ENCODE measurements at regions not wholly inside any gene's neighbourhood (a gene's known extent, or its start where the extent isn't known, plus 50 kb on each side); places are given as distances from the start of the nearest gene placed in this dataset.
"Not testable (repeated sequence)": the region's sequence is repeated elsewhere in the genome, so short reads cannot be mapped to it uniquely, and the experiment has no call there.

GRCh38 chr5:38677636-38678035 lies 121.2 kb upstream of the LIFR start:
- Mint-ChIP-seq H3K27me3 (peaks cover 5% of the 10 kb centered on the region), H3K4me1 (no peaks in the 10 kb centered on the region), H3K4me3 (no peak overlapping the region), H3K9me3 (no peaks in the 10 kb centered on the region), H3K36me3 (ENCODE audit: low read depth) (no peaks in the 10 kb centered on the region), H3K27ac (no peak overlapping the region)
- no peak for DNase-seq
- intact Hi-C loops (cut with micrococcal nuclease): no loop called here

GRCh38 chr5:38678076-38678475 lies 121.6 kb upstream of the LIFR start:
- intact Hi-C loops (cut with micrococcal nuclease): no loop called here

GRCh38 chr5:38678697-38679096 lies 122.3 kb upstream of the LIFR start:
- intact Hi-C loops (cut with micrococcal nuclease); H3K4me1 Mint-ChIP-seq; DNase-seq; H3K27ac Mint-ChIP-seq; H3K4me3 Mint-ChIP-seq; H3K27me3 Mint-ChIP-seq; H3K9me3 Mint-ChIP-seq; H3K36me3 Mint-ChIP-seq (ENCODE audit: low read depth): not testable (repeated sequence)

More at GRCh38 chr5:38678076-38678475, 121.6 kb upstream of the LIFR start:
- Mint-ChIP-seq H3K4me3 (no peak overlapping the region), H3K27ac (no peak overlapping the region), H3K36me3 (ENCODE audit: low read depth) (no peaks in the 10 kb centered on the region), H3K27me3 (peaks cover 5% of the 10 kb centered on the region), H3K4me1 (no peaks in the 10 kb centered on the region), H3K9me3 (no peaks in the 10 kb centered on the region)
- DNase-seq: no peak

- intact Hi-C loops (cut with micrococcal nuclease): no loop called here
- Mint-ChIP-seq H3K27me3 (peaks cover under 1% of the 10 kb centered on the region), H3K4me3 (no peak overlapping the region), H3K36me3 (ENCODE audit: low read depth) (no peaks in the 10 kb centered on the region), H3K4me1 (no peaks in the 10 kb centered on the region), H3K9me3 (no peaks in the 10 kb centered on the region), H3K27ac (no peak overlapping the region)
- no peak for DNase-seq
Observed at GRCh38 chr5:38680094-38680825, 123.8 kb upstream of the LIFR start.

DNA sequence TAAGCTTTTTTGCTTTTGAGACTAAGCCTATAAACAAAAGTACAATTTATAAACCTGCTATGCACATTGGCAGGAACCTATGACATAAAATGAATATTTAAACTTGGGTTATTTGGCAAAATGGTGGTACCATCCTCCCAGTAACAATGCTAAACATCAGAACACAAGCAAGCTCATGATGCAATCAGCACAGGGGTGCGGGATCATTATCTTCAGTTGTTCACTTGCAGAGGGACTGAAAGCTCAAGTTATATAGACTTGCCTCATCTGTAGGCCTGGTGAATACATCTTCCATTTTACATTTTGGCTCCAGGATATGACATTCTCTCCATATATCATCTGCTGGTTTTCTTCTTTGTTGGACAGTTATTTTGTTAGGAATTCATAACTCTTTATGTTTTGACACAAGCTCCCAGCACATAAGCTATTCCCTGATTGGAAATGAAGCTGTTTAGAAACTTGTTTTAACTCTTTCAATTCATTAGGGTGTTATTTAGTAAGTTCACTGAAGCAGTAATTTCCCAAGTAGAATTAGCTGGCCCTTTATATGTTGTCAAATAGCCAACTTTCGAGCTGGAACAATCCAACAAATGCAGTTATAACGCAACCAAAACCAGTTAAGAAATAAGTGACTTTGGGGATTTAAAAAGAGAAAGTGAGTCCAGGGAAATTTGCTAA lies 124.7 kb upstream of the LIFR start:
- Mint-ChIP-seq H3K9me3 (no peaks in the 10 kb centered on the region), H3K27ac (no peak overlapping the region), H3K36me3 (ENCODE audit: low read depth) (no peaks in the 10 kb centered on the region), H3K27me3 (no peaks in the 10 kb centered on the region), H3K4me3 (no peak overlapping the region), H3K4me1 (no peaks in the 10 kb centered on the region)
- intact Hi-C loops (cut with micrococcal nuclease): no loop called here
- DNase-seq: no peak

DNA sequence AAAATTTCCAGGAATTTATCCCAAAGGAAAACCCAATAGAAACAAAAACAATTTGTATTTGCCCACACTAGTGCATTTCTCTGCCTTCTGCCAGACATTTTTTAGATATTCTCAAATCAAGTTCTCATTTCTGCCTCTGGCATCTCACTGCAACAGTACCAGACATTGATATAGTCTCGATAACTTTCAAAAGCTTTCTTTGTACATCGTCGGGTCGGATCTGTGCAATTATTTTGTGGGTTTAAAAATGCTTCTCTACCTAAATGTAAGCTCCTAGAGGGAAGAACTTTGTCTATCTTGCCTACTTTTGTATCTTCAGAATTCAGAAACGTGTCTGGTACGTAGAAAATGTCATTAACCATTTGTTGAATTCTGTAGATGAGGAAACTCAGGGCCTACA lies 125.5 kb upstream of the LIFR start:
- no peak for DNase-seq
- H3K4me3 Mint-ChIP-seq: no peak overlapping the region
- no peaks in the 10 kb centered on the region for H3K9me3 Mint-ChIP-seq
- no peaks in the 10 kb centered on the region for H3K4me1 Mint-ChIP-seq
- H3K27ac Mint-ChIP-seq: no peak overlapping the region
- H3K36me3 Mint-ChIP-seq (ENCODE audit: low read depth): no peaks in the 10 kb centered on the region
- intact Hi-C loops (cut with micrococcal nuclease): no loop called here
- H3K27me3 Mint-ChIP-seq: no peaks in the 10 kb centered on the region

DNA sequence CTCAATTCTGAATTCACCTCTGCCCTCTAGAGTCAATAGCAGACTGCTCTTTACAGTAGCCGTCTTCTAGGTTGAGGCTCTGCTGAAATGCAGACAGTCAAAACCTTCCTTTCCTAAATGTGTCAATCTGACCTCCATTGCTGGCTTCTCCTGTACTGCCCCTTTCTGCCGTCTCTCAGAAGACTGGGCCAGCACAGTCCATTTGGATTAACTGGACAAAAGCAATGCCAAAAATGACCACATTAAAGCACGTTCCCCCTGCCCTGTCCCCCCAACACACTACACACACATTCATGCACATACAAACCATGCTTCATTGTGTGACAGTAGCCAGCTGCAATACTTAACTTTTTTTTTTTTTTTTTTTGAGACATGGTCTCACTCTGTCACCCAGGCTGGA lies 130.2 kb upstream of the LIFR start:
- H3K4me1 Mint-ChIP-seq: no peaks in the 10 kb centered on the region
- H3K36me3 Mint-ChIP-seq (ENCODE audit: low read depth): no peaks in the 10 kb centered on the region
- no peak overlapping the region for H3K27ac Mint-ChIP-seq
- intact Hi-C loops (cut with micrococcal nuclease): no loop called here
- no peak overlapping the region for H3K4me3 Mint-ChIP-seq
- H3K27me3 Mint-ChIP-seq: peaks cover 2% of the 10 kb centered on the region
- DNase-seq: no peak
- H3K9me3 Mint-ChIP-seq: peaks cover 11% of the 10 kb centered on the region

DNA sequence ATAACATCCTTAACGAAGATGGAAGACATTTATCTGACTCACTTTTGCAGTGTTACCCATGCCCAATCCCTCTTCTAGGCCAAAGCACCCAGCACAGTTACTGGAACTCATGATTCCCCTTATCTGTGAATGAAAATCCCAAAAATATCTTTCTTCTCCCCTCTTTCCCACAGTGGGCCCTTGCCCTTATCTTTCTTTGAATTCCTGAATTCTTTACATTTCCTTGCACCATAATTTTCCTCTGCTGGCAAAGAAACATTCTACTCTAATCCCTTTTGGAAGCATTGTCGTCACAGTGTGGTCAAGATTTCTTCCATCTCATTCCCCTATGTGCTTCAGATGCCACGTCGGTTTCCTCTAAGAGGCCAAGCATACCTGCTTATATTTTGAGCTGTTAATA lies 135.9 kb upstream of the LIFR start:
- intact Hi-C loops (cut with micrococcal nuclease): no loop called here
- no peak overlapping the region for H3K27ac Mint-ChIP-seq
- H3K4me1 Mint-ChIP-seq: no peaks in the 10 kb centered on the region
- peaks cover 4% of the 10 kb centered on the region for H3K27me3 Mint-ChIP-seq
- DNase-seq: no peak
- H3K36me3 Mint-ChIP-seq (ENCODE audit: low read depth): no peaks in the 10 kb centered on the region
- no peak overlapping the region for H3K4me3 Mint-ChIP-seq
- H3K9me3 Mint-ChIP-seq: peaks cover 11% of the 10 kb centered on the region

GRCh38 chr5:38692781-38693527 lies 136.5 kb upstream of the LIFR start:
- Mint-ChIP-seq H3K4me3 (no peak overlapping the region), H3K27me3 (peaks cover 4% of the 10 kb centered on the region), H3K9me3 (peaks cover 11% of the 10 kb centered on the region), H3K27ac (no peak overlapping the region), H3K4me1 (no peaks in the 10 kb centered on the region), H3K36me3 (ENCODE audit: low read depth) (no peaks in the 10 kb centered on the region)
- no peak for DNase-seq
- intact Hi-C loops (cut with micrococcal nuclease): no loop called here

- H3K27ac Mint-ChIP-seq: no peak overlapping the region
- DNase-seq: no peak
- H3K4me3 Mint-ChIP-seq: no peak overlapping the region
- H3K36me3 Mint-ChIP-seq (ENCODE audit: low read depth): no peaks in the 10 kb centered on the region
- intact Hi-C loops (cut with micrococcal nuclease): no loop called here
- H3K9me3 Mint-ChIP-seq: no peaks in the 10 kb centered on the region
- peaks cover 2% of the 10 kb centered on the region for H3K27me3 Mint-ChIP-seq
- no peaks in the 10 kb centered on the region for H3K4me1 Mint-ChIP-seq
Observed at GRCh38 chr5:38695021-38695958, 138.8 kb upstream of the LIFR start.

- DNase-seq: no peak
- intact Hi-C loops (cut with micrococcal nuclease): no loop called here
- Mint-ChIP-seq H3K27me3 (peaks cover 2% of the 10 kb centered on the region), H3K9me3 (no peaks in the 10 kb centered on the region), H3K27ac (no peak overlapping the region), H3K4me3 (no peak overlapping the region), H3K4me1 (no peaks in the 10 kb centered on the region), H3K36me3 (ENCODE audit: low read depth) (no peaks in the 10 kb centered on the region)
Observed at GRCh38 chr5:38697013-38697412, 140.6 kb upstream of the LIFR start.

- H3K4me1 Mint-ChIP-seq; H3K9me3 Mint-ChIP-seq; intact Hi-C loops (cut with micrococcal nuclease); H3K27me3 Mint-ChIP-seq; DNase-seq; H3K27ac Mint-ChIP-seq; H3K4me3 Mint-ChIP-seq; H3K36me3 Mint-ChIP-seq (ENCODE audit: low read depth): not testable (repeated sequence)
Observed at GRCh38 chr5:38705529-38705928, 140.3 kb upstream of the OSMR start.

GRCh38 chr5:38706376-38706775 lies 139.4 kb upstream of the OSMR start:
- intact Hi-C loops (cut with micrococcal nuclease): no loop called here
- no peak for DNase-seq
- no peaks in the 10 kb centered on the region for H3K27me3 Mint-ChIP-seq
- H3K4me3 Mint-ChIP-seq: no peak overlapping the region
- no peak overlapping the region for H3K27ac Mint-ChIP-seq
- H3K9me3 Mint-ChIP-seq: no peaks in the 10 kb centered on the region
- H3K4me1 Mint-ChIP-seq: no peaks in the 10 kb centered on the region
- no peaks in the 10 kb centered on the region for H3K36me3 Mint-ChIP-seq (ENCODE audit: low read depth)

Measured in activated CD4-positive, alpha-beta T cell treated with anti-CD3 and anti-CD28 coated beads, Interleukin-2, amount 10 ng/mL, durations not matched to agents 24 days and 14 days (primary cell).